ENCODE measurements at regions not wholly inside any gene's neighbourhood (a gene's known extent, or its start where the extent isn't known, plus 50 kb on each side); places are given as distances from the start of the nearest gene placed in this dataset.

GRCh38 chr5:168006456-168007130, 284.9 kb upstream of the WWC1 start (continued):
- TF ChIP-seq, protein P1, sequence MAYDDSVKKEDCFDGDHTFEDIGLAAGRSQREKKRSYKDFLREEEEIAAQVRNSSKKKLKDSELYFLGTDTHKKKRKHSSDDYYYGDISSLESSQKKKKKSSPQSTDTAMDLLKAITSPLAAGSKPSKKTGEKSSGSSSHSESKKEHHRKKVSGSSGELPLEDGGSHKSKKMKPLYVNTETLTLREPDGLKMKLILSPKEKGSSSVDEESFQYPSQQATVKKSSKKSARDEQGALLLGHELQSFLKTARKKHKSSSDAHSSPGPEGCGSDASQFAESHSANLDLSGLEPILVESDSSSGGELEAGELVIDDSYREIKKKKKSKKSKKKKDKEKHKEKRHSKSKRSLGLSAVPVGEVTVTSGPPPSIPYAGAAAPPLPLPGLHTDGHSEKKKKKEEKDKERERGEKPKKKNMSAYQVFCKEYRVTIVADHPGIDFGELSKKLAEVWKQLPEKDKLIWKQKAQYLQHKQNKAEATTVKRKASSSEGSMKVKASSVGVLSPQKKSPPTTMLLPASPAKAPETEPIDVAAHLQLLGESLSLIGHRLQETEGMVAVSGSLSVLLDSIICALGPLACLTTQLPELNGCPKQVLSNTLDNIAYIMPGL (CRISPR knock-in tag; IDR thresholded peaks at IDR 0.05; ENCODE audit: borderline replicate concordance in 1 of 2, low read depth in 1 of 2): no peak
- no peak for TF ChIP-seq ZNF788 (CRISPR knock-in tag; IDR thresholded peaks at IDR 0.05; ENCODE audit: borderline replicate concordance)
- TF ChIP-seq TAF15 (IDR thresholded peaks at IDR 0.05; ENCODE audit: low read depth, low read length, poor library complexity, severe bottlenecking): no peak

GRCh38 chr5:168007286-168007685, 284.2 kb upstream of the WWC1 start:
- DNase-seq (ENCODE audit: low spot score) (no peak), FAIRE-seq (no peak), ATAC-seq (no peak)
- CTCF ChIA-PET (ENCODE audit: low intra/inter-chr PET ratio, low total read pairs): no interaction called here
- Histone ChIP-seq H3K27ac (ENCODE audit: extremely low read length, insufficient read depth, low read length) (no peak overlapping the region), H3K4me1 (ENCODE audit: insufficient read depth, low read length) (no peaks in the 10 kb centered on the region), H2AFZ (ENCODE audit: low read length) (no peak overlapping the region), H3K4me2 (ENCODE audit: low read depth, low read length) (no peak overlapping the region), H3K79me2 (ENCODE audit: insufficient read depth, low read length) (no peaks in the 10 kb centered on the region), H4K20me1 (ENCODE audit: insufficient read depth, low read length) (no peaks in the 10 kb centered on the region), H3K27me3 (ENCODE audit: control insufficient read depth in 1 of 2, insufficient read depth in 2 of 2, low read length in 2 of 2) (peaks cover 0 to 8% of the 10 kb centered on the region in 2 experiments; a peak in 1 of 5 replicates), H3K4me3 (replicated peaks in 1 of 3; ENCODE audit: insufficient read depth in 1 of 3, low read depth in 2 of 3, low read length in 3 of 3) (no peak overlapping the region), H3K9me3 (ENCODE audit: low read length) (no peaks in the 10 kb centered on the region), H3K36me3 (replicated peaks in 1 of 2; ENCODE audit: control insufficient read depth in 1 of 2, insufficient read depth in 2 of 2, low read length in 2 of 2) (no peaks in the 10 kb centered on the region), H3K9ac (ENCODE audit: insufficient read depth, low read depth, low read length) (no peak overlapping the region)
- intact Hi-C loops (cut with micrococcal nuclease; ENCODE audit: unreplicated experiment): no loop called here
- BruUV-seq (replicated peaks): no TSS peak
- 5% methylated on average over 8 of the region's 8 CpGs for WGBS (ENCODE audit: low lambda C conversion rate)
- in situ Hi-C loops (cut with HindIII; ENCODE audit: extremely low pct_ligation_motif_present, low pct_unique_long_range_greater_than_20kb): no loop called here
- TF ChIP-seq HNRNPK (IDR thresholded peaks at IDR 0.05; ENCODE audit: low read depth, low read length, poor library complexity, severe bottlenecking) (no peak), NR3C1 (CRISPR knock-in tag; IDR thresholded peaks at IDR 0.05) (no peak), ZNF879 (CRISPR knock-in tag; IDR thresholded peaks at IDR 0.05) (no peak), ZNF12 (CRISPR knock-in tag; IDR thresholded peaks at IDR 0.05) (no peak), ZNF816 (CRISPR knock-in tag; IDR thresholded peaks at IDR 0.05; ENCODE audit: borderline replicate concordance) (no peak), REL (CRISPR knock-in tag; conservative IDR thresholded peaks at IDR 0.05) (no peak), ZNF318 (CRISPR knock-in tag; IDR thresholded peaks at IDR 0.05) (no peak), LCORL (IDR thresholded peaks at IDR 0.05) (no peak), LCORL (CRISPR knock-in tag; IDR thresholded peaks at IDR 0.05) (no peak), JDP2 (CRISPR knock-in tag; IDR thresholded peaks at IDR 0.05; ENCODE audit: borderline replicate concordance) (no peak)
- POLR2A ChIA-PET: no interaction called here
